GM19467 (cell line): ENCODE measurements at regions not wholly inside any gene's neighbourhood (a gene's known extent, or its start where the extent isn't known, plus 50 kb on each side); places are given as distances from the start of the nearest gene placed in this dataset.

Source experiments
- ATAC-seq: cut with Tn5 transposase; IDR thresholded peaks from one replicate; pipeline ENCODE4 v1.9.1; 2021; ENCODE audit warnings: mild to moderate bottlenecking, moderate library complexity; ENCODE audit not compliant: unreplicated experiment

DNA sequence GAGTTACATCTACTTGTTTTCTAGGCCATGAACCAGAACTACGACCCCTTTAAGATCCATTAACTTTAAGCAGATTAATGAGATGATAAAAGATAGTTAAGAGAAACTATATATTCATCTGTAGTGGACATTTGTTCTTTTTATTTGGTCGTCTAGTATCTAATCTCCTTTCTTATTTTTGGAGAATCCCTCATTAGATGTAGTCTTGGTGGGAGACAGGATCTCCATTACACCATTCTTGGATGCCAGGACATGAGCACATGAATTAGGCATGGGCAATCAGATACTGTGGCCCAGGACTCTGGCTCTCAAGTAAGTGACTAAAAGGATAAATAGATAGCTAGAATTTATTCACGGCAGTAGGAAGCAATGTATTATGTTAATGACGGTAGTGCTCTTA is 245.0 kb downstream of the ATP23 start:
- ATAC-seq: no peak

DNA sequence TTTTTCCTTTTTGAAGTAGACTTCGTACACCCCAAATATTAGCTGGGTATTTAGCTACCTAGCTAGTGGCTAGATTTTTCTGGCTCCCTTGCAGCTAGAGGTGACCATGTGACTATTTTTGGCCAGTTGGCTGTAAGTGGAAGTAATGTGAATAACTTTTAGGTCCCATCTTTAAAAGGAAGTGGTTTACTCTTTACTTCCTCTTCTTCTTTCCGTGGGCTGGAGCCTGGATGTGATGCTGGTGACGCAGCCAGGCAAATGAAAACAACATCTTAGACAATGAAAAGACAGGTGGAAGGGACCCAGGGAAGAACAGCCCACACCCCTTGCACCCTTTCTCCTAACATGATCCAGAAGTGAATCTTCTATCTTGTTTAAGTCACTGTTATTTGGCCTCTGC is 245.5 kb downstream of the ATP23 start:
- ATAC-seq: no peak

DNA sequence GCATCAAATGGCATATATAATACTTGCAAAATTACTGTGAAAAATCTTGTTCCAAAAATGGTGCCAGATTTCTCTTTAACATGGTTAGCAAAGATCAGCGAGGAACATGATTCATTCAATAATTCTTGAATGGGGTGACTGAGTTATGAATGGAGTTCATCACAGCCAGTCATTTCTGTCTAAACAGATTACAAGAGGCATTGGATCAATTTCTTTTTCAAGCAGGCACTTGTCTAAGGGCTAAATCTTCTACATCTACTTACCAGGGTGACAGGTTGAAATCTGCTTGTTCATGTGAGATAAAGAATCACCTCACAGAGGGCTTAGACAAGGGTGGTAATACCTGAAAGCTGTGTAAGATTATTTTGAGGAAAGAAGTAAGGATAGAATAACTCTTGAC is 247.7 kb downstream of the ATP23 start:
- ATAC-seq: no peak

DNA sequence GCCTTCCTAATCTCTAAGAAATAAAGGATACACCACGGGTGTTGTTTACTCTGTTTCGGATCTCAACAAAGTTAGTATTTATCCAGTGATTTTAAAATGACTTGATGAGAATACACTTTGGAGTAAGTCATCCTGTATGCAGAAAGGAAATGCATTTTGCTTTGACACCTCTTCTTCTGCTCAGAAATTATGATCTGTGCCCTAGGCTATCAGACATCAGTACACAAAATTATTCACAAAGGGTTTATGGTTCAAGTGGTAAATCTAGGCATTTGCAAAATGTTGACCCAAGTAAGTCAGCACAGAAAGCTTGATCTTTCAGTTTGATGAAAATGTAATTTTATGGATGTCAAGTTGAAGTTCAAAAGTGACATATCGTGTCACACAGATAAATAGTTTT is 248.5 kb downstream of the ATP23 start:
- no peak for ATAC-seq

DNA sequence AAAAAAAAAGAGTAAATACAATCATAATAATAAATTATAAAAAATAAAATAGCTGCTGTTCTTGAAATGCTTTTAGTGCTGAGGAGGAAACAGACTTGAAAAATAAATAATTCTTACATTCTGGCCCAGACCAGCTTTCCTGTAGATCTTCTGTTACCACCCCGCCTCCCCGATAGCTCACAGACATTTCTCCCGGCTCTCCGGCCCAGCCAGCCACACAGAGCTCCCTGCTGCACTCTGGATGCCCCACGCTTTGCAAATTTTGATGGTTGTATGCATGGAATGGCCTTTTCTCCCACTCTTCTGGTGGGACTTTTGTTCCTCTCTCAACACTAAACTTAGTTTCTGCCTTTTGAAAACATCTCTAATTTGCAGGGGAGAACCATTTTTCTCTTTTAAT is 249.3 kb downstream of the ATP23 start:
- ATAC-seq: no peak

DNA sequence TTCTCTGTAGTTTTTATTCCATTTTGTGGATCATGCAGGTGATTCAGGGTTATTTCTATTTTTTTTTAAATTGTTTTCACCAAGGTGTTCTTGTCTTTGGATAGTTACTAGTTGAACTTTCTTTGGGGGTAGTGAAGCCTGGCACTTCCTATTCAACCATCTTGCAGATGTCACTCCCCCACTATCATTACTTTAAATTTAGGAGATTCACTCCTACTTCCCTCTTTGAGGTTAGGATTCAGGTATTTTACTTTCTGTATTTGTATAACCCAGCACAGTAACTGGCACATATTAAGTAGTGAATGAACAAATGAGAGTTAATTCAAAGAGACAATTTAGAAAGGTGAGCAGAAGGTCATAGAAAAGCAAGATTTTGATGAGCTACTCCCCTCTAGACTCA is 255.6 kb downstream of the ATP23 start:
- ATAC-seq: no peak

DNA sequence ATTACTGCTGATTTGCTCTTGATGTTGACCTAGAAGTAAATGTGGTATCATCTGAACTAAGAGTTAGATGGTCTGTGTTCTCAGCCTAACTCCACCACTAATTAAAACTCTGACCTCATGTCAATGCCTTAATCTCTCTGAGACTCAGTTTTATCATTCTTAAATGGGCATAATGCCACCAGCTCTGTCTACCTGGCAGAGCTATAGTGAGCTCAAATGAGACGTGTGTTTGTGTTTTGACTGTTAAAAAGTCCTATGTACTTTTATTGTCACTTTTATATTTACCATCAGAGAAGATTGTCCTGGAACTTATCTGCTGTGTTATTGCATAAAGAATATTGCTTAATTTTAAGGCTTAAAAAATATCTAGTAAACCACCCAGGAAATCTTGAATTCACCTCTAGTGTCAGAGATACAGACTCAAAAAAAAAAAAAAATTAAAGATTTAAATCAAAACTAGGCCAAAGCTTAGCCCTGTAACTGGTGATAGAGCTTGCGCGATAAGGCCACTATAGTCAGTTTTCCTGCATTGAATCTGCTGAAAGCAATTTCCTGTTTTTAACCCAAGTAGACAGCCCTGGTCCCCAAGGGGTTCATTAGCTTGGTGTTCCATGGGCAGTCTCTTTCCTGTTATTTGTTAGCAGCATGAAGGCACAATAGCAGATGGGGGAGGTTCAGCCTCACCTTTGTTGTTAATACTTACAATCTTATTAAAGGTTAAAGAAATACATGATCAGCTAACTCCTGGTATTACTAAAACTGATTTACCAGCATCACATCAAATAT is 261.8 kb downstream of the ATP23 start:
- no peak for ATAC-seq

DNA sequence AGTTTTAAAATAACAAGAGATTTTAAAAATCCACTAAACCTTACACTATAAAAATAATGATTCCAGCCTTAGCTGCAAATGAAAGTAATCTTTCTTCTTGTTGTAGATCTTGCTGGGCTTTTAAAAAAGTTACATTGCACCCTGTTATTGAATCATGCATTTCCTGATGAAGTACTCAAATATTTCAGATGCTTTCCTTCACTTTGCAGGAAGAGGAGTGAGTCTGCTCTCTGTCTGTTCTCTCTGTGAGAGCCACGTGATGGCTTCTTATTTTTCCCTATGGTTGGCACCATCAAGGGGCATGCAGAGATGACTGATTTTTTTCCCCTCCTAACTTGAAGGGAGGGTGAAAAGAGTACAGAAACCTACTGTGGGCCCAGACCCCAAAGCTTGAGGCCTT is 262.7 kb downstream of the ATP23 start:
- no peak for ATAC-seq

DNA sequence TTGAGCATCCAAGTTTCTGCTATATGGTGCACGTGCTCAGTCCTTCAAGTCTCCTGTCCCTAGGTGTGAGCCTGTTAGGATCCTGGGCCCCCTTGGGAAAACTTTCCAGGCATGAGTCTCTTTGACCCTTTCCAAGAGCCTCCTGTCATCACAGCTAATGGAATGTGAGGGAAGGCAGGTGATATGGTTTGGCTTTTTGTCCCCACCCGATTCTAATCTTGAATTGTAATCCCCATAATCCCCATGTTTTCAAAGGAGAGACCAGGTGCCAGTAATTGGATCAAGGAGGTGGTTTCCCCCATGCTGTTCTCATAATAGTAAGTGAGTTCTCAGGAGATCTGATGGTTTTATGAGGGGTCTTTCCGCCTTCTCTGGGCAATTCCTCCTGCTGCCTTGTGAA is 265.5 kb downstream of the ATP23 start:
- ATAC-seq: no peak

DNA sequence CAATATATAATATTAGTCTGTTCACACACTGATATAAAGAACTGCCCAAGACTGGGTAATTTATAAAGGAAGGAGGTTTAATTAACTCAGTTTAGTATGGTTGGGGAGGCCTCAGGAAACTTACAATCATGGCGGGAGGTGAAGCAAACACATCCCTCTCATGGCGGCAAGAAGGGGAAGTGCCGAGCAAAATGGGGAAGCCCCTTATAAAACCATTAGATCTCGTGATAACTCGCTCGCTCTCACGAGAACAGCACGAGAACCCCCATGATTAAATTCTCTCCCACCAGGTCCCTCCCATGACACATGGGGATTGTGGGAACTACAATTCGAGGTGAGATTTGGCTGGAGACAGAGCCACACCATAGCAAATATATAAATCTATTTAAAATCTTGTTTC is 269.8 kb downstream of the ATP23 start:
- ATAC-seq: no peak

DNA sequence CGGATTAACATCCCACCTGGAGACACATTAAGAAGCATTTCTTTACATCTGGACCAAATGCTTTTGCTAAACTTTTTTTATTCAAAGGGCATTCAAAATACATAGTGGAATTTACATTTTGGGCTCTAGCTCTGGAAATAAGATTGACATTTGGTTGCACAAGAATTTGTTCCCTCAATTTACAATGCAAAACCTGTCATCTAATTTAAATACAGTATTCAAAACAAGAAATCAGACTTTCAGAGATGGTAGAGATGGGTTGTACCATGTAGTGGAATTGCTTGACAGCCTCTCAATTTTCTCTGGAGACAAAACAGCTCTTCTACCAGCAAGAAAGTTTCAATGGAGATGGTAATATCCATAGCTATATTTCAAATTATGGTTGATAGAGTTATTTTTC is 275.8 kb downstream of the ATP23 start:
- no peak for ATAC-seq

DNA sequence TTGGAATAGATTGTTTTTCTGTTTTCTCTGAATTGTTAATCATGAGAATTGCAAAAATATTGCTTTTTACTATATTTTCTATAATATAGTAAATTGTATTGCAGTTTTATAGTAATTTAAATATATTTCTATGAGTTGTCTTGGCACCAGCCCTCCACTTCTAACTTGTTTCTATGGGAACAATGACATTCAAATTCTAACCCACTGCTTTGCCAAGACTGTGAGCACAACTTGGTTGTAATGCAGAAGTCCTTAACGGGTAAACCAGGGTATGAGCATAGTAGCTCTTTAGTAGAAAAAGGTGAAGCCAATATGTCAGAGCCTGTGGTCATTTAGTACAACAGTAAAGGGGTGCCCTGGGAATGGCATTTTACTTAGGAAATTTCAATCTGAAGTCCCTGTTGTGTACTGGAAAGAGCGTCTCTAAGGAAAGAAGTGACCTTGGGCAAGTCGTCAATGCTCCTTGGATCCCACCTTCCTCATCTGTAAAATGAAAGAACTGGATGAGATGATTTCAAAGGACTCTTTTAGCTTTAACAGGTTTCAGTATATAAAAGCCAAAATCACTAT is 283.3 kb downstream of the ATP23 start:
- no peak for ATAC-seq

DNA sequence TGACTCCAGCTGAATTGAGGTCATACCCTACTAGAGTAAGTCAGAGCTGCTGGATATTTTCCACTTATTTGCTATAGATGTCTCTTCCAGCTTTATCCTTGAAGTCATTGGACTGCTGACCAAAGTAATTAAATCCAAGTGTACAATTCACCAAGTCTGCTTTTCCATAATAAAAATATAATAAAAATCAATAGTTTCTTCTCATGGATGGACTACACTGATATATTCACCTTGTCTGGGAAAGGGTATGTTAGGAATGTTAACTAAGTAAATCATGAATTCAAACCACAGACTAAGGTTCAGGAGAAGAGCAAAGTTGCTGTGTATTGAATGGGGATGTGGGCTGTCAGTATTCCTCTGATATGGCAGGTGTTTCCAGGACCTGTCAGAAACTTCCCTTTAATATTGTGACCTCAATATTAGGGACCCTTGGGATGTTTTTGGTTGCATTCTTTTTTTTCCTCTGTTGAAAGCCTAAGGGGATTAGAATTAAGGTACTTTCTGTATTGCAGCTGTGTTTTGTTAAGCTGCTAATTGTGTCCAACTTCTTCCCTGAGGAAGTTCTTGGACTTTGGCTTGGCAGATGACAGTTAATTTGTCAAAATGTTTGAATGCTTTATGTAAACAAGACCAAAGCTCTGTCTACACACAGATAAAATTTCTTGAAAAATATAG is 284.0 kb downstream of the ATP23 start:
- ATAC-seq: no peak

DNA sequence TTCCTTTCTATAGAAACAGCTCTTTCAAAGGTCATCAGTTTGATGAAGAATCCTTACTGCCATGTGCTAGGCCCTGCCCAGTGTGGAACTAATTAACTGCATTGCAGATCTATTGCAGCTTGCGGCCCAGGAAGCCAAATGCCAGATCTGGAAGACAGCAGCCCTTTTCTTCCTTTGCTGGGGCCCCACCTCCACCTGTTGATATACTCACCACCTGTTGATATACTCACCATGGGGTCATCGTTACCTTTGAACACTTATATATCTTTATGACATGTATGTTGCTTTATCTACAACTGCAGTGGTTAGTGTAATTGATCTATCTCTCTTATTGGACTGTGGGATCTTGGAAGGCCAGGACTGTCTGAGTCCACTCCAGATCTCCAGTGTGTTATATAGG is 292.5 kb downstream of the ATP23 start:
- no peak for ATAC-seq

DNA sequence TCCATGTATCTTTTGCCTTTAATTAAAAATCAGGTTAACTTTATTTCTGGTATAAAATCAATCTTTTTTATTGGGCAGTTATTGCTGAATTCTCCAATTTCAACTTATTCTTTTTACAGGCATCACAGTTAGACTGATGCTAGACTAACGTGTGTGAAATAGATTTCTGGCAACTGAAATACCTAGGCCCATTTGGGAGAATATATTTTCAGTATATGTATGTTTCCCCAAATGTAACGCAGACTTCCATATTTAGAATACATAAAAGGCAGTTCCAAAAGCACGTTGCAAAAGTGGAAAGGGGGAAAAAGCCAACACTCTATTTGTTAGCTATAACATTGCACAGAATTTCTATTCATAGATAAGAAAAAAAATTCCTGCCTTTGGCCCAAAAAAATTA is 297.0 kb downstream of the ATP23 start:
- ATAC-seq: no peak

DNA sequence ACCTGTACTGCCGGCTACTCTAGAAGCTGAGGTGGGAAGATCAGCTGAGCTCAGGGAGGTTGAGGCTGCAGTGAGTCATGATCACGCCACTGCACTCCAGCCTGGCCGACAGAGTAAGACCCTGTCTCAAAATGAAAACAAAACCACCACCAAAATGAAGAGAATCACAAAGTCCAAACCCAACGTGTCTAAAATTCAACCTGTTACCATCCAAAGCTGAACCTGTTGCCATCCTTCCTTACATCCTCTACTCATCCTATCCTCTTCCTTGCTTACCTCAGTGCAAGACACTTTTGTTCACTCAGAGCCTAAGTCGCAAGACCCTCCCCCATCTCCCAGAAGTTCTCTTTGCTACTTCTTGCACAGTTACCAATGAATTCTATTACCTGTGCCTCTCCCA is 299.7 kb downstream of the ATP23 start:
- no peak for ATAC-seq

DNA sequence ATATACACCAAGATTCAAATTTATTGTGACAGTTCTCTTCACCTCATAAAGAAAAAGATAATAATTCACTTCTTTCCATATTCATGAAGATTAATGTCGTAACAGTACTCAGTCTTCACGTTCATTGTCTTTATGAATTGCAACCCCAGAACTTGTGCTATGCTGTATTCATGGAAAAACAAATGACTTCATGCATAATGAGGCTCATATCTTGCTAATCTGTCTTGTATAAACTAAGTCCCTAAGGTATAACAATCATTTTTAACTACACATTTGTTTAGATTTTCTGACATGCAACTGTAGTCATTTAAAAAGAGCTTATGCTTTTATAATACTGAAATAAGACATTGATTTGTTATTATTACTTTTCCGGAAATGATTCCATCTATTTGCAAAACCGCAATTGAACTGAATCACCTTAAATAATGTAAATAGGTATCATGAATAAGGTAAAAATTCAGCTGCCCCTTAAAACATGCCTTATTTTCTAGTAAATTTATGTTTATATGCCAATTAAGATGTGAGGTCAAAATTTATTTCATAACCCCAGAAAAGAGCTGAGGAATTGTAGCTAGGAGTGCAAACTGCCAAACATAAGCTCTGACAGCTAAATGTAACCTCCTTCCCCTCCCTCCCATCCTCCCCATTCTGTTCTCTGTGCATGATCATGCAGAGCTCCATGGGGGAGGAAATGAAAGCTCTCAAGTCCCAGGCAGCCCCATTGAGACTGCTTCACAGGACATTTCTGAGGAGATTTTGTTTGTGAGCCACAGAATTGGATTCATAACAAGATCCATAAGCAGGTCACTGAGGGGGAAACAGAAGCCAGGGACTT is 301.6 kb downstream of the ATP23 start:
- no peak for ATAC-seq

DNA sequence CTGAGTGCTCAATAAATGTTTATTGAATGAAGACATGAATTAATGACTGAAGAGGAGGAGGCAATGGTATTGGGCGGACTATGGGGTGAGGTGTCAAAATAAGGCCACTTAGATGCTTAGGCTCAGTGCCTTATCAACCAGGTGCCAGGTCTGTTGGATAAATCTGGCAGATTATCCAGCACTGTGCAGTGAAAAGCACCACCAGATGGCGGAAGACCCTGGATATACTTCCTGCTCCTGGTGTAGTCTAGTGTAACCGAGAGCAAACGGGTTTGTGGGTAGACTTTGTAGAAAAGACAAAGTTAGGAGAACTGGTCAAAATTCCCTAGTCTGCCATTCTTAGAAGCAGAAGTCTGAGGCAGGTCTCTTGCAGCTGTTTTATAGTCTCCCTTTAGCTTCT is 306.3 kb downstream of the ATP23 start:
- ATAC-seq: no peak

DNA sequence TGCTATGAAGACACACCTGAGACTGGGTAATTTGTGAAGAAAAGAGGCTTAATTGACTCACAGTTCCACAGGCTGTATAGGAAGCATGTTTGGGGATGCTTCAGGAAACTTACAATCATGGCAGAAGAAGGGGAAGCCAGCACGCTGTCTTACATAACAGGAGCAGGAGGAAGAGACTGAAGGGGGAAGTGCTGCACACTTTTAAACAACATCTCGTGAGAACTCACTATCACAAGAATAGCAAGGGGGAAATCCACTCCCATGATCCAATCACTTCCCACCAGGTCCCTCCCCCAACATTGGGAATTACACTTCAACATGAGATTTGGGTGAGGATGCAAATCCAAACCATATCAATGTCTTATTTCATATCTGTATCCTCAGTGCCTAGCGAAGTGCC is 307.2 kb downstream of the ATP23 start:
- ATAC-seq: no peak

DNA sequence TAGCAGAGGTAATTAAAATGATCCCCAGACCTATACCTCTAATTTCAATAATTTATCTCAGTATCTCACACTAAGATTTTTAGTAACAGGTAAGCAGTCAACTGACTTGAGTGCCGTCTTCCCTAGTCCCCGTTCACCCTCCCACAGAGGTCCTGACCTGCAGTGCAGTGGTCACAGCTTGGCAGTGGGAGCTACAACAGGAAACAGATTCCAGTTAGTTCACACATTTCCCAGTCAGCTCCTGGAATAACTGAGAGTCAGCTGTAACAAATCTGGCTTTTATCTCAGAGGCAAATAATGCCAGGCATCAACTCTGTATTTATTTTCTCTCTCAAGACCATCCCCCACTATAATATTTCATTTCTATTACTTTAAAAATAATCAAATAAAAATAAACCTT is 308.2 kb downstream of the ATP23 start:
- ATAC-seq: no peak

DNA sequence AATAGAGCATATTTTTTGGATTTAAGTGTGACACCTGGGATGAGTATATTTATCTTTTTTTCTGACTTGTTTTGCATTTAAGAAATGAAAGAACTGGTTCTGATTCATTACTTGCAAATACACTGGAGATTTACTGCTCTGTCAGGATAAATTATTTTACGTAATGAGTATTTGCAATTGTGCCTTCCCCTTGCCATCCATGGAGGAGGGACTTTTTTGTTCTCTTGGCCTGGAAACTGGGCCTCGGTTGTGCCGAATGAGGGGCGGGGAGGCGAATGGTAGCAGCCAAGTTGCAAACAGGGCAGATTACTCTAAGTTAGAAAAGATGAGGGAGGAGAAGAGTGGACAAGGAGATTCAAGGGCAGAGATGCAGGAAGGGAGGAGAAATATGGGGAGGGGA is 308.7 kb downstream of the ATP23 start:
- ATAC-seq: no peak

DNA sequence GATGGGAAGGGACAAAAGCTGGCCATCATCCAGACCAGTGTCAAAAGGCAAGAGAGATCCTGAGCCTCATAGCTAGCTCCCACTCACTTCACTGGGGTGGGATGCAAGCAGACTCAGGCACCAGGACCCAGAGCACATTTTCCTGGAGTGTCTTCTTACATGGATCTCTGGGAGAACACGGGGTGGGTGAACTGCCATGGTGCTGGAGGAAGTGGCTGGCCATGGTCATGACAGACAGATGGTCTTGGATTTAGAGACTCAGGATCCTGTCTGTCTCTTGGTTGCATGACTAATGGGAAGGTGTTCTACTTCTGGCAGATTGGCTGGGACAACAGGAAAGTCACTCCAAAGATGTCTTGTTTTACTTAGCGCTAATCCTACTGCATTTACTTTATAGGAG is 311.5 kb downstream of the ATP23 start:
- no peak for ATAC-seq
